ENCODE measurements at regions not wholly inside any gene's neighbourhood (a gene's known extent, or its start where the extent isn't known, plus 50 kb on each side); places are given as distances from the start of the nearest gene placed in this dataset.

DNA sequence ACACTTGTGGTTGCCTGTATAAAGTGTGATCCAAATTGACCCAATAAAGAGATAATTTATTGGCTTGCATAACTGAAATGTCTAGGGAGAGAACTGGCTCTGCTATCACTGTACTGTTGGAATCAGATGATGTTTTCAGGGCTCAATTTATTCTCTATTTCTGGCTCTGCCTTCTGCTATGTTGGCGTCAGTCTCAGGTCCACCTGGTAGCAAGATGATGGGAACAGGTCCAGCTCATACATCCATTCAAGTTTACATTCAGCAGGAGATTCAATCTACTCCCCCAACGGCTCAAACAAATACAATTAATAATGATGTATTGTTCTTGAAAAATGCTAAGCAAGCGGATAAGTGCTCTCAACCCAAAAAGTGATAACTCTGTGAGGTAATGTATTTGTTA is 297.7 kb upstream of the SYT4 start:
- H3K4me3 ChIP-seq (ENCODE audit: low read length): no peak overlapping the region
- no peak for DNase-seq (ENCODE audit: low read depth)
- TF ChIP-seq, protein P1, sequence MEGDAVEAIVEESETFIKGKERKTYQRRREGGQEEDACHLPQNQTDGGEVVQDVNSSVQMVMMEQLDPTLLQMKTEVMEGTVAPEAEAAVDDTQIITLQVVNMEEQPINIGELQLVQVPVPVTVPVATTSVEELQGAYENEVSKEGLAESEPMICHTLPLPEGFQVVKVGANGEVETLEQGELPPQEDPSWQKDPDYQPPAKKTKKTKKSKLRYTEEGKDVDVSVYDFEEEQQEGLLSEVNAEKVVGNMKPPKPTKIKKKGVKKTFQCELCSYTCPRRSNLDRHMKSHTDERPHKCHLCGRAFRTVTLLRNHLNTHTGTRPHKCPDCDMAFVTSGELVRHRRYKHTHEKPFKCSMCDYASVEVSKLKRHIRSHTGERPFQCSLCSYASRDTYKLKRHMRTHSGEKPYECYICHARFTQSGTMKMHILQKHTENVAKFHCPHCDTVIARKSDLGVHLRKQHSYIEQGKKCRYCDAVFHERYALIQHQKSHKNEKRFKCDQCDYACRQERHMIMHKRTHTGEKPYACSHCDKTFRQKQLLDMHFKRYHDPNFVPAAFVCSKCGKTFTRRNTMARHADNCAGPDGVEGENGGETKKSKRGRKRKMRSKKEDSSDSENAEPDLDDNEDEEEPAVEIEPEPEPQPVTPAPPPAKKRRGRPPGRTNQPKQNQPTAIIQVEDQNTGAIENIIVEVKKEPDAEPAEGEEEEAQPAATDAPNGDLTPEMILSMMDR (conservative IDR thresholded peaks at IDR 0.05; ENCODE audit: low read depth, low read length): no peak

DNA sequence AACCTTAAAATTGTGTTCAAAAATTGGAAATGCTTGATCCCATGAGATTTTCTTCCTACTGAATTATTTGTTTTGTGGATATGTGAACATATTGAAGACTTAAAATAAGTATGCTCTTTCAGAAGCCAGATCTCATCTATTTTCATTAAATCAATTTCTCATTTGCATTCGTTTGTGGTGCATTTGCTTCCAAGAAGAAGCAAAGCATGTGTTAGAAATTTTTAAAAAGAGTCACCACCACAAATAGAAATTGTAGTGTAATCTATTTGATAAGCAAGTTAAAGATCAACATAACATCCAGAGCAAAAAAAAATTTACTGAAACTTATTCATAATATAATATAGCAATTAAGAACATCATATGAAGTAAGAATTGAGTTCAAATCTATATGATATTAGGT is 300.9 kb upstream of the SYT4 start:
- H3K4me3 ChIP-seq (ENCODE audit: low read length): no peak overlapping the region
- TF ChIP-seq, protein P1 (conservative IDR thresholded peaks at IDR 0.05; ENCODE audit: low read depth, low read length): no peak
- no peak for DNase-seq (ENCODE audit: low read depth)

GRCh38 chr18:43578706-43579105 is 301.4 kb upstream of the SYT4 start:
- no peak overlapping the region for H3K4me3 ChIP-seq (ENCODE audit: low read length)
- no peak for DNase-seq (ENCODE audit: low read depth)
- TF ChIP-seq, protein P1 (conservative IDR thresholded peaks at IDR 0.05; ENCODE audit: low read depth, low read length): no peak

GRCh38 chr18:43581936-43582519 is 304.7 kb upstream of the SYT4 start:
- DNase-seq (ENCODE audit: low read depth): no peak
- no peak overlapping the region for H3K4me3 ChIP-seq (ENCODE audit: low read length)
- TF ChIP-seq, protein P1 (conservative IDR thresholded peaks at IDR 0.05; ENCODE audit: low read depth, low read length): no peak

- no peak overlapping the region for H3K4me3 ChIP-seq (ENCODE audit: low read length)
- no peak for DNase-seq (ENCODE audit: low read depth)
- TF ChIP-seq, protein P1 (conservative IDR thresholded peaks at IDR 0.05; ENCODE audit: low read depth, low read length): peak; percentile 84
Measured at GRCh38 chr18:43587538-43588153, 310.4 kb upstream of the SYT4 start.

GRCh38 chr18:43588838-43589237 is 311.5 kb upstream of the SYT4 start:
- no peak for DNase-seq (ENCODE audit: low read depth)
- TF ChIP-seq, protein P1 (conservative IDR thresholded peaks at IDR 0.05; ENCODE audit: low read depth, low read length): no peak

DNA sequence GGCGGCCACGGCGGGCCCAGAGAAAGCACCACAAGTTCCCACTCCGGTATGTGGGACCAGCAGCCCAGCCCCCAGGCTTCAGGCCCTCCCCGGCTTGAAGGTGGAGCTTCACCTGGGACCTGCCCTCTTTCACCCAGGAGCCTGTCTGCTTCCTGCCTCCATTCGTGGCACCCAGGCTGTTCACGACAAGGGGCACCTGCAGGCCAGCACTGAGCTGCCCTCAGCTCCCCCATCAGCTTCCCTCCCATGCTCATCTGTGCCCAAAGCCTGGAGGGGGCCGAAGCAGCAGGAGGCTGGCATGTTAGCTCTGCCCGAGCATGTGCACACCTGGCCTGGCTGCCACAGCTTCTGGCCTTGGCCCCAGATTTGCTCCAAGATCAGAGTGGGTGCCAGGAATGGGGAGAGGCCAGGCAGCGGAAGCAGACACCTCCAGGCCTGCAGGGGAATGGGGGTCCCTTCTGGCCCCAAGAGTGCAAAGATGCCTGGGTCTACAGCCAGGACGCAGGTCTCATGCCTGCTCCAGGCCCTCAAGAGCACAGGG is 312.4 kb upstream of the SYT4 start:
- no peak overlapping the region for H3K4me3 ChIP-seq (ENCODE audit: low read length)
- no peak for DNase-seq (ENCODE audit: low read depth)
- TF ChIP-seq, protein P1 (conservative IDR thresholded peaks at IDR 0.05; ENCODE audit: low read depth, low read length): no peak

More at GRCh38 chr18:43588838-43589237, 311.5 kb upstream of the SYT4 start:
- H3K4me3 ChIP-seq (ENCODE audit: low read length): no peak overlapping the region

All from retinal pigment epithelial cell (primary cell).